IPS-NIHi7 (cell line): ENCODE measurements at regions not wholly inside any gene's neighbourhood (a gene's known extent, or its start where the extent isn't known, plus 50 kb on each side); places are given as distances from the start of the nearest gene placed in this dataset.
"Not testable (repeated sequence)": the region's sequence is repeated elsewhere in the genome, so short reads cannot be mapped to it uniquely, and the experiment has no call there.

ENCODE experiments used
- DNase-seq: peaks from one replicate; pipeline ENCODE4 v3.0.0; 2012; ENCODE audit warnings: mixed read lengths; ENCODE audit errors: extremely low spot score

DNA sequence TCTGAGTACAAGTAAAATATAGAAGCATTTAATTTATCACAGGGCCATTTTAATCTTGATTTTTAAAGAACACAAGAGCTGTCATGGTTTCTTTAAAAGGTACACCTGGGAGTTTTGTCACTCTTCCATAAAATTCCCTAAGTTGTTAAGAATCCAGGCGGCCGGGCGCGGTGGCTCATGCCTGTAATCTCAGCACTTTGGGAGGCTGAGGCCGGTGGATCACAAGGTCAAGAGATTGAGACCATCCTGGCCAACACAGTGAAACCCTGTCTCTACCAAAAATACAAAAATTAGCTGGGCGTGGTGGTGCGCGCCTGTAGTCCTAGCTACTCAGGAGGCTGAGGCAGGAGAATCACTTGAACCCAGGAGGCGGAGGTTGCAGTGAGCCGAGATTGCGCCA, 278.3 kb downstream of the PCDH17 start:
- DNase-seq: not testable (repeated sequence)

DNA sequence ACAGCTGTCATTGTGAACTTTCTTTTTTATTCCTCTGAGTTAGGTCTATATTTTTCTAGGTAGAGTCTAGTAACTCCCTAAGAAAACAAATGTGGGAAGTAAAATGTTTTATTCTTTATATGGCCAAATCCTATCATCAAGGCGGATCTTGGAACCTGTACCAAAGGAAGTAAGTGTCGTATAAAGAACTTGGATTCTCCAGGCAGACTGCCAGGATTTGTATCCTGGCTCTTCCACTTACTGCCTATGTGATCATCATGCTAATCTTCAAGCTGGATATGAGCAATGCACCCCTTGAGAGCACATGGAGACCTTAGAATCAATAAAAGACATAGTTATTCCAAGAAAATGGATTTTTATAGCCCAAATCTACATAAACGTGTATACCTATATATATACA, 286.5 kb downstream of the PCDH17 start:
- no peak for DNase-seq

DNA sequence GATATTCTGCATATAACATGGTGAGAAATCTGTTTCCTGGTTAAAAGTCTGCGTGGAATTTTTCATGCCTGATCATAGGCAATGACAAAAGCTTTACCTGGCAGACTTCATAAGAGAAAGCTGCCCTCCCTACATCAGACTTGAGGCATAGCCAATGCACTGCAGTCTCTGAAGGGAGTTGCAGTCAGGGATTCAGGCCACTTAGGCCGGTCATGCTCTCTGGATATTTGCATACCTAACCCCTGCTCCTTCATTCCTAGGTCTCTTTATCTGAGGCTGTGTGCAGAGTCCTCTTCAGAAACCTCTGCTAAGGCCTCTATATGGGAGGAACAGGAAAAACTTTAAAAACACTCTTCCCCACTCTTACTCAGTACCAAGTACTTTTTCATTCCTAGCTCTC, 287.4 kb downstream of the PCDH17 start:
- peak; percentile 12 for DNase-seq

DNA sequence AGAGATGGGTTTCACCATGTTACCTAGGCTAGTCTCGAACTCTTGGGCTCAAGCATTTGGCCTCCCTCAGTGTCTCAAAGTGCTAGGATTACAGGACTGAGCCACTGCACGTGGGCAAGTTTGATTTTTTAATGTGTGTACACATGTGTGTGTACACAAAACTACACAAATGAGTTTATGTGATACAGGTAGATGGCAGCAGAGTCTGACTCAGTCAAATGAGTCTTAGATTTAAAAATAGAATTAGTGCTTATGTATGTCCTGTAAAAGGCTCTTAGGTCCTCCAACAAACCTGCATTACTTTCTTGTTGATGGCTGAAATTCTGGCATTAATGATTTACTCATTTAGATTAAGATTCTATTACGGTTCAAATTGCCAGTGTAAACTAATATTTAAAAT, 293.7 kb downstream of the PCDH17 start:
- no peak for DNase-seq

DNA sequence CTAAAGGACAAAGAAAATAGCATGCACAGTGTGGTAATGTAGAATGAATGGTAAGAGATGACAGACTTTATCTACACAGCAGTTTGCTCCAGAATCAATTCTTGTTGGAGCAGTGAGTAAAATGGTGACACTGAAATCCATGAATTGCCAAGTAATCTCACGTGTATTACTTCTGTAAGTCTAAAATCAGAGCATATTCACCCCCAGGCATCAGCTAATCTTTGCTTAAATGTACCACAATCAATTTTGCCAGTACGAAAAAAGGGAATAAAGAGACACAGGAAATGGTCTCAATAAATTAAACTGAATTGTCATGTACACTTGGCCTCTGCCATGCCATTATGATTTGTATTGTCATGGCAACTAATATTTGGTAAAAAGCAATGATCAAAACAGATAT, 294.2 kb downstream of the PCDH17 start:
- no peak for DNase-seq

DNA sequence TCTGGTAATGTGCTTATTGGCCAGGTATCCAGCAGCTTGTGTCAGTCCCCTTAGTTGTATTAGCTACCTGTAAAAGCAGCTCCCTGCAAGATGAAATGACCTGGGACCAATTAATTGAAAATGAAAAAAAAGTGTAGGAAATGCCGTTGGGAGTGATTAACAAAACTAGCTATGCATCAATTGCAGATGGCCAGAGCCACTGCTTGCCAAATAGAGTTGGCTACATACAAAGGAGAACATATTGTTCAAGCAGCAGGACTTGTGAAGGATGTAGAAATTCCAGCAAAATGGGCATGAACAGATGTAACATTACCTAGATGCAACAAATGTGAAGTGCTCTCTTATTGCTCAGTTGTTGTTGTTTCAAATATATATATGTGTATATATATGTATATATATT, 300.5 kb downstream of the PCDH17 start:
- no peak for DNase-seq

DNA sequence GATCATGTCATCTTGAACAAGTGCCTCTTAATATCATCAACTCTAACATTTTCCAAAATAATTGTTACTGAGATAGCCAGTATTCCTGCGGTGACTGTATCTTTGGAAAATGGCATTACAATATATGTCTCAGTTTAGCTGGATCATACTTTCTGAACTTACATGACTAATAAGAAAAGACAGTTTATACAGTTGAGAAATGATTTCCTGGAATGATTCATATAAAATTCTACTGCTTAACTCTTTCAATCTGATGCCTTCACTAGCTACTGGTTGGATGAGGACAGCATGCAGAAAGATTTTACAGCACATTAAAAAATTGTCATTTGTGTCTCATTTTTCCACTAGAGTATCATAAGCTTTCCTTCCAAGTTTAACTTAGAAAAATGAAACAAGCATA, 302.1 kb downstream of the PCDH17 start:
- DNase-seq: no peak

DNA sequence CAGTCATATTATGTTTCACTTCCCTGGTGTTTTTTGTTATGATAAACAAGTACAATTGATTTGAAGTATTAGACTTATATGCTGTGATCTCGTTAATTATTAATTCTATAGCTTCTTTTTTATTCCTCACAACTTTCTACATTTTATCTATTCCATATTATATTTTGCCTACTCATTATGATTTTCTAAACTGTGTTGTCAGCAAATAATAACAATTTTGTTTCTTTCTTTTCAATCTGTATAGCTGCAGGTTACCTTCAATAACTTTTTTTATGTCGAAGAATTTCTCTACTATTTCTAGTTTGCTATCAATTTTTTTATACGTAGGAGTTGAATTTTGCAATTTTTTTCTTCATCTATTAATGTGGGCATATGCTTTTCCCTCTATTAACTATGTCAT, 304.4 kb downstream of the PCDH17 start:
- no peak for DNase-seq

DNA sequence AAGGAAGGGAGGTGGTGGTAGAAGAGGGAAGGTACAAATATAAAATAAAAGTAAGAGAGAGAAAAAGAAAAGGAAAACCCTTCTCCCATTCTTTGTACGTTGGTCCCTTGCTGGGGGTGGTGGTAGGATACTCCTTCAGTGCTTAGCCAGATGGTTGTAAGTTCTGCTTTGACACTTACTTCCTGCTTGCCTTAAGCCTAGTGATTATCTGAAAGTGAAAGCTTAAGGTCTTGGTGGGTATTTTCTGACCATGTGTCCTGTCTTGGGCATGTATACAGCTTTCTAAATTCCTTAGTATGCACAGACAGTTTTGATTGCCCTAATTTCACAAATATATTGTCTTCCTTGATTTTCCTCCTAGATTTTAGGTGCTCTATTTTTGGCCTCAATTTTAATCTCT, 314.8 kb downstream of the PCDH17 start:
- no peak for DNase-seq

DNA sequence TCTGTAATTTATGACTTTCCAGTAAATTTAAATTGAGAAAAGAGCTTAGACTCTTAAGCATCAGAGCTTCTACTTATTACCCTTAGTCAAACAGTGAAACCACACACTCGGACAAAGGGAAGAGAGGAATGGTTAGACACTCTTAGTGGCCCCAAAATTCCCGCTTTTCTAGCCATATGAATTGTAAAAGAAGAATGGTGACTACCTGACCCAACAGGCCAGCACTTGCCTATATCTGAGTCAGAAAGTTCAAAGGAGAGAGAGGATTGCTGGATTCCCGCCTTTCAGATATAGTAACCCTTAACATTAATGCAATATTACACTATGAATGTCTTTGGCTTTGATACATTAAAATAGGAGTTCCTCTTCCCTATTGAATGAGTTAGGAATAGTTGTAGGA, 317.3 kb downstream of the PCDH17 start:
- no peak for DNase-seq

DNA sequence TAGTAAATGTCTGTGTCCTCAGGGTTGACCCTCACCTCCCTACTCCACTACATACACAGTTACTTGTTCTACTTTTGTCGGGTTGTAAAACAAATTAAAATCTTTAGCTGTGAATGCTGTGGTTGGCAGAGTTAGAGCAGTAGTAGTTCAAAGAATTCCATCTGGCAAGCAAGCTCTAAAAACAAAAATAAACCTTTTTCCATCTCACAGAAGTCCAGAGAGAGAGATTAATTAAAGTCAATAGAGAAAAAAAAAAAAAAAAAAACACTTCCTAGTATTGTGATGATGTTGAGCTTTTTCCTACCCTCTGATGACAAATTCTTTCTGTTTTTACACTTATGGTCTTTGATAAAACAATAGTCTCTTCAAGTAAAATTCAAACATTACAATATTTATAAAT, 338.4 kb downstream of the PCDH17 start:
- DNase-seq: no peak

DNA sequence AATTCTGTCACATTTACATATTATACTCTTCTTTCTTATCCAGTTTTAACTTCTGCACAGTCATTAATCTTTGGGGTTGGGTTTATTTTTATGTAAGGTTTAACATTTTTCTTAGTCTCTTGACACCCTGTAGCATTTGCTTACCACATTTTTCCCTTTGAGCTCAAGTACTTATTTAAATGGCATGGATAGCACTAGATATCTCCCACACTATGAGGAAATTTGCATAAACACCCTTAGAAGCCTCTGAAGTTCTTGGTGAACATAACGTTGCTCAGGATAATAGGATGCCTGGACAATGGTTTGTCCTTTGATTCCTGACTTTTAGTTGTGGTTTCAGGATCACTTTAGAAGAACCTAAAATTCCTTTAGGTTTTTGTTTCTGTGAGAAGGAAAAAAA, 338.9 kb downstream of the PCDH17 start:
- no peak for DNase-seq

DNA sequence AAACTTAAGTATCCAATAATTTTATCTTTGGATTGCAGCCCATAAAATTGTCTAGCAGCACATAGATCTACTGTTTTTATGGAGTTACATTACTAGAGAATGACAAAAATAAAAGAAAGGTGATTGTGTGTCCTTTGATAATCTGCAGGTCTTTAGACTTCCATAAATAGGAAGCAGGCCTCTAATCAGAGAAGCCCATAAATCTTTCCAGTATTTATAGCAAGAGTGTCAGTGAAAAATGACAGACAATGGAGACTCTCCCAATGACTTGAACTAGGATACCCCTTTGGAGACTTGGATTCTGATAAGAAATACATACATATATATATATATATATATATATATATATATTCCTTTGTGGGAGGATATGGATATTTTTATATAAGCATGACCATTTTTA, 351.2 kb downstream of the PCDH17 start:
- DNase-seq: no peak

DNA sequence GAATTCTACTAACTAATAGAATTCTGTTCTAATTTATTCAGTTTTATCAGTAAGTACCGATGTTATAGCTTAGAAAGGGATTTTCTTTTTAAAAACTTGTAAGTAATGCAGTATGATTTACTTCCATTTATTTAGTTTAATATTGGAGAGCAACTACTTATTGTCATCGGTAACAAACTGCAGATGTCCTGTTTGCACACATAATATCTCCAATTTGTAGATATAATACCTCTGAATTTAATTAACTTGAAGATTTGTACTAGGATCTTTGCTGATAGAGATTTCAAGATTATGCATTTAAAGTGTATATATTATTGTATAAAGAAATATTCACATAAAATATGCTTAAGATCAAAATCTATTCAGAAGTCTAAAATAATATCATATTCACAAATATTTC, 356.7 kb downstream of the PCDH17 start:
- no peak for DNase-seq

DNA sequence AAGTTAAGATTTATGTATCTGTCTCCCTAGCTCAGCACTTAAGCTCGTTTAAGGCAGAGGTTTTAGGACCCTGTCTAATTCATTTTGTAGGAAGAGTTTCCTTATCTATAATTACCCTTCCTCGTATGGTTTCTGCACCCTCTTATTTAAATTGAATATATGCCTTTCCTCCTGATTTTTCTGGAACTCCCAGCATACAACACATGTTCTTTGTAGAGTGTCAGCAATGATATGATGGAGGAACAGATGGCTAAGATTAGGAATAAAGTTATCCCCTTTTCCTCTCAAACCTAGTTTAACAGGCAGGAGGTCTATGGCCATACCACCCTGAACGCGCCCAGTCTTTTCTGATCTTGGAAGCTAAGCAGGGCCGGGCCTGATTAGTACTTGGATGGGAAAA, 359.5 kb downstream of the PCDH17 start:
- DNase-seq: no peak

DNA sequence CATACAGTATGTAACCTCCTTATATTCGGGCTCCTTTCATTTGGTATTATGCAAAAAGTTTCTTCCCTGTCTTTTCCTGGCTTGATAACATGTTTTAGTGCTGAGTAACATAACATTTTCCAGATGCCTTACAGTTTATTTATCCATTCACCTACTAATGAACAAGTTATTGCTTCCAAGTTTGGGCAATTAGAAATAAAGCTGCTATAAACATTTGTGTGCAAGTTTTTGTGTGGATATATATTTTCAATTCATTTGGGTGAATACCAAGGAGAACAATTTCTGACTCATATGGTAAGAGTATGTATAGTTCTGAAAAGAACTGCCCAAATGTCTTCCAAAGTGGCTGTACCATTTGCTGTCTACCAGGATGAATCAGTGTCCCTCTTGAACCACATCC, 360.9 kb downstream of the PCDH17 start:
- no peak for DNase-seq

DNA sequence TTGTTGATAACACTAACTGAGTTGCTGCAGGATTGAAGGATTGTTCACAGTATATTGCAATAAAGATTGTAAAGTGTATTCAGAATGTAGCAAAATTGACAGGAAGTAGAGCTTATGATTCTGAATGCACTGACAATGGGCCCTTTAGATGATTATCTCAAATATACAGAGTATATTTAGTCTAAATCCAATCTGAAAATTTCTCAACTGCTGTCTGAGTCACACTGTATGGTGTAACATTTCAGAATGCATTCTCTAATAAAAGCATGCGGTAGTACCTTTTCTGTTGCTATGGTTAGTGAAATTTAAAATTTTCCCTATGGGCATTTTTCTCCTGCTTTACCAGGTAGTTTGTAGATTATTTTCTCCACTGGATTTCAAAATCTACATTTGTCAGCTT, 365.2 kb downstream of the PCDH17 start:
- DNase-seq: no peak

DNA sequence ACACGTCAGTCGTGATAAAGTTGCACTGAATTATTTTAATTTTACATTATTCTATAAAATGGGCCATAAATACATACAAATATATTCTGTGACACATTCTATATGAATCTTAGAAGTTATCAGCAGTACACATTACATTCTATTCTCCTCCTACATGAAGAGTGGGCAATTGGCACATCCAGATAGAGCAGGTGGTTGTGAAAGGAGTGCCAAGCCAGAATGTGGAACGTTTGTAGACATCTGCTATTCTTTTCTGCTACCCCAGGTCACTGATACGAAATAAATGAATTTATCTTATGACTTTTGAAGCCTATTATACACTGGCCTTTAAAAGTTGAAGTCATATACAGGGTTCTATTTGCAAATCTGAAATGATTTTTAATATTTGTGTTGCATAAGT, 373.2 kb downstream of the PCDH17 start:
- DNase-seq: no peak

DNA sequence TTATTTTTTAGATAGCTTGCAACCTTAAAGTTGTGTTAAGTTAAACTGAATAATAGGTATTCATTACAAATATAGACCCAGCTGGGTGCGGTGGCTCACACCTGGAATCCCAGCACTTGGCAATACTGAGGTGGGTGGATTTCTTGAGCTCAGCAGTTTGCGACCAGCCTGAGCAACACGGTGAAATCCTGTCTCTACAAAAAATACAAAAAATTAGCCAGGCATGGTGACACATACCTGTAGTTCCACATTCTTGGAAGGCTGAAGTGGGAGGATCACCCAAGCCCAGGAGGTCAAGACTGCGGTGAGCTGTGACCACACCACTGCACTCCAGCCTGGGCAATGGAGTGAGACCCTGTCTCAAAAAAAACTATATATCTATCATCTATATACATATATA, 386.5 kb downstream of the PCDH17 start:
- DNase-seq: no peak

DNA sequence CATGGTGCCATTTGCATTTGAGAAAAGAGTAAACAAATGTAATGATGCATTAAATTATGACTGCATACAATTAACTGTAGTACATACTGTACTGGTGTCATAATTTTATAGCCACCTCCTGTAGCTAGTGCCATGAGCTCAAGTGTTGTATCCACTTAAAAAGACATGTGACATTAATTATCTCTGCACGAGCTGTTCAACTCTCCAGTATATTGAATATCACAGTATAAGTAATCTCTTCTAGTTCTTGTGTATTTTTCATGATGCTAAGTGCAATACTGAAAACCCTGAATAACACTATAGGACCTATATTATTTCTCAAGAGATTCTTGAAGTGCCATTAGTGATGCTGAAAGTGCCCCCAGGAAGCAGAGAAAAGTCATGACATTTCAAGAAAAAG, 387.3 kb downstream of the PCDH17 start:
- DNase-seq: no peak

DNA sequence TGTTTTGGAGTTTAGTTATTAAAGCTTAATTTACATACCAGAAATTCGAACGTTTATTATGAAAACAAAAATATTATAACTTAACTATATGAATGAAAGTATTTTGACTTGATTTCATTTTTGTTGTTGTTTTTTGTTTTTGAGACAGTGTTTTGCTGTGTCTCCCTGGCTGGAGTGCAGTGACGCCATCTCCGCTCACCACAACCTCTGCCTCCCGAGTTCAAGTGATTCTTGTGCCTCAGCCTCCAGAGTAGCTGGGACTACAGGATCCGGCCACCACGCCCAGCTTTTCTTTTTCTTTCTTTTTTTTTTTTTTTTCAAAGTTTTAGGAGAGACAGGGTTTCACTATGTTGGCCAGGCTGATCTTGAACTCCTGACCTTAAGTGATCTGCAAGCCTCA, 392.6 kb downstream of the PCDH17 start:
- DNase-seq: no peak

DNA sequence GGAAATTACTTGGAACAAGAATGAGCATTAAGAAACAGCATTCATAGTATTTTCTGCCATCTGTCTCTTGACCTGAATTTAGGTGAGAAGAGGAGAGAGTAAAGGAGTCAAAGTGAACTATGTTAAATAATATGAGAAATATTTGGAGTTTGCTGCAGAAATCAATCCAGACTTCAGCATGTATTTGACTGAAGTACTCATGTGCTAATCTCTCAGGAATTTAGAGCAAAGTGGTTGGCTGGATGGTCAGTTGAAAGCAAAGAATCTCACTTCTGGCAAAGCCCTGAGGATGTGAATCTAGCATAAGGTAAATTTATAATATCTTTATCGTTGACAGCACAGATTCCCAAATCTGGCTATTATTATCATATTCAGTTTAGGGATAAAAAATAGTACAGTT, 394.3 kb downstream of the PCDH17 start:
- peak; percentile 7 for DNase-seq

DNA sequence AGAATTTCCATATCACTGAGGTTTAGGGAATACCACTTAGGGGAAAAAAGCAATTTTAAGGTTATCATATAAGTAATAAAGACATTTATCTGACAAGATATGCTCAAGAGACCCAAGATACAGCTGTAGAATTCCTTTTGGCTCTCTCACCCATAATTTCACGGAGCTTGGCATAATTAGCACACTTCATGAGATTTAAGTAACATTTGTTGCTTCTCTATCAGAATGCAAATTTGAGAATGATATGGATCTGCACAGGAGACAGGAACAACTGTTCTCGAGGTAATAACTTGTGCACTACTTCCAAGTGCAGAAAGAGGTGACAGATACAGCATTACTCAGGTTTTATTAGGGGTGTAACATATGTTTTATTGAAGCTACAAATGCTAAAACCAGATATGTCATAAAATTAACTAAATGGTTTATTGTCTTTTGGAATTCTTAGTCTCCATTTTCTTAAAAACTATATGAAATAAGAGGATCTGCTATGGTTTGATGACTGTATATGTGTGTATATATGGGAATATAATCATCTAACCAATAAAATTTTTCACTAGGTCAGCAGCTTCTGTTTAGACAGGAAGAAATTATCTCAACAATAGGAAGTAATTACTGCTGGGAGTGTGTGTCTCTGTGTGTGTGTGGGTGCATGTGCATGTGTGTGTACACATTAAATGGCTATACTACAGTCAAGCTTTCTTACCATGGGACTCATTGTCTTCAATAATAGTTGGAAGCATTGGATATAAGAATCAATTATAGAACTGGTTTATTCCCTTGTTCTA, 401.3 kb downstream of the PCDH17 start:
- no peak for DNase-seq

DNA sequence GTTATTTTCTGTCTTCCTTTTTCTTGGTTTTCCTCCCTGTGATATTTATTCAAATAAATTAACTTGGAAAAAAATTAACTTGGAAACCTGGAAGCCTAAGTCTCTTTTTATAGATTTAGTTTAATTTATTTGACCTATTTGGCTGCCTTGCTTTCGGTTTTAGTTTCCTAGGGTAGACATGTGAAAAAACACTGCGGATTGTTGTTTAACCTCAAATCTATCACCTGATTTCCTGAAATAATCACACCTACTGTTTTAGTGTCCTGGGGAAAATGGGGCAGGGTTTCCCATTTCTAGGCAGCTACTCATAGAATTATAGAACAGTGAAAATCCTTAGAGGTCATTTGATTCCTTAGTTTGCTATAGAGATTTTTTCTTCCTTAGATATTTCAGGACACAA, 412.4 kb downstream of the PCDH17 start:
- DNase-seq: no peak
